ENCODE measurements at regions not wholly inside any gene's neighbourhood (a gene's known extent, or its start where the extent isn't known, plus 50 kb on each side); places are given as distances from the start of the nearest gene placed in this dataset.

DNA sequence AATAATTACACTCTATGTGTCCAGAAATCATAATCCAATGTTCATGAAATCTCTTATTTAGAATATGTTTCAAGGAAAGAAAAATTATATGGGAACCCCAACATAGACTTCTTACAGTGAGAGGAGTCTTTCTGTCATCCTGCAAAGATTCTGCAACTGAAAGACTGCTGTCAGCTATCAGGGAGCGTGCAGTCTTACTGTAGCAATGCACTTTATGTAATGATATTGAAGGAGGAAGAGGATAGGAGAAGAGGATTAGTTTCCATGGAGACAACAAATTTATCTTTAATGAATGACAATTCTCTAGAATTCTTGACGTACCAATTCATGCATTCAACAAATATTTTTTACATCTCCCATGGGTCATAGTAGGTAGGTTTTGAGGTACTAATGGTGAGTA is 61.3 kb upstream of the MYT1L start:
- no peak overlapping the region for H3K4me2 ChIP-seq (replicated peaks; ENCODE audit: low read depth, low read length, poor library complexity, severe bottlenecking)
- intact Hi-C loops (cut with micrococcal nuclease), result no loop called here
- no peaks in the 10 kb centered on the region for H3K36me3 ChIP-seq (replicated peaks in 1 of 2; ENCODE audit: control extremely low read depth in 1 of 2, control insufficient read depth in 1 of 2, extremely low read depth in 1 of 2, insufficient read depth in 2 of 2, low read length in 1 of 2)
- no peak overlapping the region for H3K27ac ChIP-seq (ENCODE audit: low read length in 2 of 2)
- H3K9ac ChIP-seq (ENCODE audit: low read length), result no peak overlapping the region
- Mint-ChIP-seq H3K27ac (no peak overlapping the region), H3K9me3 (ENCODE audit: insufficient read depth) (peaks cover 7% of the 10 kb centered on the region), H3K4me3 (no peak overlapping the region), H3K4me1 (no peaks in the 10 kb centered on the region), H3K27me3 (no peaks in the 10 kb centered on the region)
- H3K79me2 ChIP-seq (ENCODE audit: control insufficient read depth, insufficient read depth, low read length), result no peaks in the 10 kb centered on the region
- H3K4me1 ChIP-seq (ENCODE audit: control insufficient read depth in 2 of 2, insufficient read depth in 2 of 2, low read length in 2 of 2), result no peaks in the 10 kb centered on the region
- no peak for DNase-seq
- TF ChIP-seq EZH2 (IDR thresholded peaks at IDR 0.05; ENCODE audit: borderline replicate concordance, insufficient read depth, low read depth, low read length, poor library complexity, severe bottlenecking), result no peak
- TF ChIP-seq, protein P1, sequence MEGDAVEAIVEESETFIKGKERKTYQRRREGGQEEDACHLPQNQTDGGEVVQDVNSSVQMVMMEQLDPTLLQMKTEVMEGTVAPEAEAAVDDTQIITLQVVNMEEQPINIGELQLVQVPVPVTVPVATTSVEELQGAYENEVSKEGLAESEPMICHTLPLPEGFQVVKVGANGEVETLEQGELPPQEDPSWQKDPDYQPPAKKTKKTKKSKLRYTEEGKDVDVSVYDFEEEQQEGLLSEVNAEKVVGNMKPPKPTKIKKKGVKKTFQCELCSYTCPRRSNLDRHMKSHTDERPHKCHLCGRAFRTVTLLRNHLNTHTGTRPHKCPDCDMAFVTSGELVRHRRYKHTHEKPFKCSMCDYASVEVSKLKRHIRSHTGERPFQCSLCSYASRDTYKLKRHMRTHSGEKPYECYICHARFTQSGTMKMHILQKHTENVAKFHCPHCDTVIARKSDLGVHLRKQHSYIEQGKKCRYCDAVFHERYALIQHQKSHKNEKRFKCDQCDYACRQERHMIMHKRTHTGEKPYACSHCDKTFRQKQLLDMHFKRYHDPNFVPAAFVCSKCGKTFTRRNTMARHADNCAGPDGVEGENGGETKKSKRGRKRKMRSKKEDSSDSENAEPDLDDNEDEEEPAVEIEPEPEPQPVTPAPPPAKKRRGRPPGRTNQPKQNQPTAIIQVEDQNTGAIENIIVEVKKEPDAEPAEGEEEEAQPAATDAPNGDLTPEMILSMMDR (IDR thresholded peaks at IDR 0.05), result no peak
- H3K9me3 ChIP-seq (ENCODE audit: control extremely low read depth in 1 of 3, control insufficient read depth in 2 of 3, insufficient read depth in 1 of 3, low read length in 2 of 3), result peaks cover 0 to 5% (median 0%) of the 10 kb centered on the region in 3 donors
- H3K27me3 ChIP-seq (replicated peaks in 1 of 4; ENCODE audit: control extremely low read depth in 1 of 4, control insufficient read depth in 3 of 4, insufficient read depth in 4 of 4, low read length in 3 of 4), result no peaks in the 10 kb centered on the region
- POLR2A ChIA-PET, result no interaction called here
- no peak overlapping the region for H3K4me3 ChIP-seq (ENCODE audit: control extremely low read depth in 1 of 5, extremely low read depth in 1 of 5, insufficient read depth in 1 of 5, low read depth in 2 of 5, low read length in 4 of 5)
- no peak for ATAC-seq (ENCODE audit: low read depth)
- H2AFZ ChIP-seq (ENCODE audit: insufficient read depth, low read depth, low read length, poor library complexity, severe bottlenecking), result no peak overlapping the region
- CTCF ChIA-PET, result no interaction called here
- no CpG with 5 or more reads among the region's 2 CpGs for WGBS (ENCODE audit: insufficient coverage)
- no peaks in the 10 kb centered on the region for H4K20me1 ChIP-seq (ENCODE audit: control insufficient read depth, insufficient read depth, low read length, poor library complexity, severe bottlenecking)

DNA sequence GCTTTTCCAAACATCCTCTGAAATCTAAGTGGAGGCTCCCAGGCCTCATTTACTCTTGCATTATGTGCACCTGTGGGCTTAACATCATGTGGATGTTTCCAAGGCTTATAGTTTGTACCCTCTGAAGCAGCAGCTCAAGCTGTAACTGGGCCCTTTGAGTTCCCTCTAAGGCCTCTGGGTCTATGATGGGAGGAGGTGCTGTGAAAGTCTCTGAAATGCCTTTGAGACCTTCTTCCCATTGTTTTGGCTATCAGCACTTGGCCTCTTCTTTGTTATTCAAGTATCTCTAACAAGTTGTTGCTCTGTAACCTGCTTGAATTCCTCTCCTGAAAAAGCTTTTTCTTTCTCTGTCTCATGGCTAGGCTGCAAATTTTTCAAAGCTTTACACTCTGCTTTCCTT is 58.1 kb upstream of the MYT1L start:
- TF ChIP-seq, protein P1 (IDR thresholded peaks at IDR 0.05), result no peak
- no peak for TF ChIP-seq EZH2 (IDR thresholded peaks at IDR 0.05; ENCODE audit: borderline replicate concordance, insufficient read depth, low read depth, low read length, poor library complexity, severe bottlenecking)
- no peak for ATAC-seq (ENCODE audit: low read depth)
- no peaks in the 10 kb centered on the region for H3K4me1 ChIP-seq (ENCODE audit: control insufficient read depth in 2 of 2, insufficient read depth in 2 of 2, low read length in 2 of 2)
- H3K4me3 ChIP-seq (ENCODE audit: control extremely low read depth in 1 of 5, extremely low read depth in 1 of 5, insufficient read depth in 1 of 5, low read depth in 2 of 5, low read length in 4 of 5), result no peak overlapping the region
- Mint-ChIP-seq H3K4me1 (no peaks in the 10 kb centered on the region), H3K27ac (no peak overlapping the region), H3K4me3 (no peak overlapping the region), H3K27me3 (no peaks in the 10 kb centered on the region), H3K9me3 (ENCODE audit: insufficient read depth) (peaks cover 5% of the 10 kb centered on the region)
- H3K27me3 ChIP-seq (replicated peaks in 1 of 4; ENCODE audit: control extremely low read depth in 1 of 4, control insufficient read depth in 3 of 4, insufficient read depth in 4 of 4, low read length in 3 of 4), result no peaks in the 10 kb centered on the region
- ChIA-PET CTCF (no interaction called here), POLR2A (no interaction called here)
- DNase-seq, result no peak
- no peak overlapping the region for H3K4me2 ChIP-seq (replicated peaks; ENCODE audit: low read depth, low read length, poor library complexity, severe bottlenecking)
- H3K9ac ChIP-seq (ENCODE audit: low read length), result no peak overlapping the region
- no peaks in the 10 kb centered on the region for H3K79me2 ChIP-seq (ENCODE audit: control insufficient read depth, insufficient read depth, low read length)
- H2AFZ ChIP-seq (ENCODE audit: insufficient read depth, low read depth, low read length, poor library complexity, severe bottlenecking), result no peak overlapping the region
- intact Hi-C loops (cut with micrococcal nuclease), result no loop called here
- H3K27ac ChIP-seq (ENCODE audit: low read length in 2 of 2), result no peak overlapping the region
- H4K20me1 ChIP-seq (ENCODE audit: control insufficient read depth, insufficient read depth, low read length, poor library complexity, severe bottlenecking), result no peaks in the 10 kb centered on the region
- H3K9me3 ChIP-seq (ENCODE audit: control extremely low read depth in 1 of 3, control insufficient read depth in 2 of 3, insufficient read depth in 1 of 3, low read length in 2 of 3), result peaks cover 0 to 5% (median 0%) of the 10 kb centered on the region in 3 donors
- H3K36me3 ChIP-seq (replicated peaks in 1 of 2; ENCODE audit: control extremely low read depth in 1 of 2, control insufficient read depth in 1 of 2, extremely low read depth in 1 of 2, insufficient read depth in 2 of 2, low read length in 1 of 2), result no peaks in the 10 kb centered on the region
